ENCODE measurements at regions not wholly inside any gene's neighbourhood (a gene's known extent, or its start where the extent isn't known, plus 50 kb on each side); places are given as distances from the start of the nearest gene placed in this dataset.

DNA sequence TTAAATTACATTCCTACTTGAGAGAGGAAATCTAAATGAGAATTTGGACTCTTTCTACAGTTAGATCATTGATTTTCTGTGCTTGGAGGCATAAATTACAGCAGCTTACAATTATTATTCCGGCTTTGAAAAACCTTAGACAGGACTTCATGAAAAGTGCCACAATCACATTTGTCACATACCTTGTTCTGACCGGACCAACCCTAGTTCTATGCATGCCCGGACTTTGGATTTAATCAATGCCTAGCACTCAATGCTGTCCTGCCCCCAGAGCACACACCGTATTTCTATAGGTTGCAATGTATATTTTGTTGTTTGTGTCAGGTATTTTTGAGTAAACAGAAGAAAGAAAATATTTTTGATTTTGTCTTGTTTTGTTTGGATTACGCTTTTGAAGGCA, 424.7 kb upstream of the PDZRN3 start:
- TF ChIP-seq, protein P1, sequence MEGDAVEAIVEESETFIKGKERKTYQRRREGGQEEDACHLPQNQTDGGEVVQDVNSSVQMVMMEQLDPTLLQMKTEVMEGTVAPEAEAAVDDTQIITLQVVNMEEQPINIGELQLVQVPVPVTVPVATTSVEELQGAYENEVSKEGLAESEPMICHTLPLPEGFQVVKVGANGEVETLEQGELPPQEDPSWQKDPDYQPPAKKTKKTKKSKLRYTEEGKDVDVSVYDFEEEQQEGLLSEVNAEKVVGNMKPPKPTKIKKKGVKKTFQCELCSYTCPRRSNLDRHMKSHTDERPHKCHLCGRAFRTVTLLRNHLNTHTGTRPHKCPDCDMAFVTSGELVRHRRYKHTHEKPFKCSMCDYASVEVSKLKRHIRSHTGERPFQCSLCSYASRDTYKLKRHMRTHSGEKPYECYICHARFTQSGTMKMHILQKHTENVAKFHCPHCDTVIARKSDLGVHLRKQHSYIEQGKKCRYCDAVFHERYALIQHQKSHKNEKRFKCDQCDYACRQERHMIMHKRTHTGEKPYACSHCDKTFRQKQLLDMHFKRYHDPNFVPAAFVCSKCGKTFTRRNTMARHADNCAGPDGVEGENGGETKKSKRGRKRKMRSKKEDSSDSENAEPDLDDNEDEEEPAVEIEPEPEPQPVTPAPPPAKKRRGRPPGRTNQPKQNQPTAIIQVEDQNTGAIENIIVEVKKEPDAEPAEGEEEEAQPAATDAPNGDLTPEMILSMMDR (IDR thresholded peaks at IDR 0.05) = no peak
- TF ChIP-seq POLR2A (IDR thresholded peaks at IDR 0.05) = no peak
- TF ChIP-seq POLR2AphosphoS5 (IDR thresholded peaks at IDR 0.05; ENCODE audit: insufficient read depth in 1 of 2, low read depth in 1 of 2) = no peak

Data from vagina (tissue), 2 donors.